HCT116 (cell line): ENCODE measurements at regions not wholly inside any gene's neighbourhood (a gene's known extent, or its start where the extent isn't known, plus 50 kb on each side); places are given as distances from the start of the nearest gene placed in this dataset.

Experiments
- ATAC-seq: fragments of 200-7000 bp; cut with Tn5 transposase; 2 replicates; pipeline ENCODE4 v1.9.1; 2020; ENCODE audit warnings: mild to moderate bottlenecking, moderate library complexity
- BruUV-seq: library from RNA; stranded (reverse); fragments of 400-500 nt; replicated peaks from 2 replicates; lab custom pipeline; 2021; lab: Mats Ljungman, UMichigan
- CTCF ChIA-PET: fragments of 300-600 bp; sonication (Branson Sonifier 250); formaldehyde crosslinking; loops from one replicate; lab custom pipeline; 2021; ENCODE audit warnings: antibody characterized with exemption; lab: Charles Lee
- POLR2A ChIA-PET: fragments of 300-600, 350-600 bp; sonication (Branson Sonifier 250); formaldehyde crosslinking; loops from one replicate; lab custom pipeline; 2021; ENCODE audit warnings: antibody characterized with exemption; lab: Charles Lee
- RAD21 ChIA-PET, 2 experiments: fragments of 300-600 bp; sonication (Branson Sonifier 250); formaldehyde crosslinking; loops; one replicate each; lab custom pipeline; 2023; ENCODE audit warnings: low total read pairs in 2 of 2; ENCODE audit not compliant: uncharacterized antibody in 2 of 2, unreplicated experiment in 2 of 2, low non-redundant PET in 1 of 2; lab: Charles Lee
- DNase-seq: peaks from one replicate; pipeline ENCODE4 v3.0.0-alpha.2; 2010; ENCODE audit warnings: low read depth, low spot score
- H2AFZ ChIP-seq: fragments of 200-600 bp; shearing (Covaris generic), sonication (generic); 2 replicates; pipeline ENCODE4 v1.6.1; 2017; ENCODE audit warnings: low read depth, mixed run types, mixed read lengths, antibody characterized with exemption, low read length; ENCODE audit not compliant: poor library complexity, severe bottlenecking
- H3K27ac ChIP-seq: 2 replicates; pipeline ENCODE4 v1.5.1; 2012; ENCODE audit warnings: low read depth, low read length
- H3K27me3 ChIP-seq: fragments of 200-600 bp; sonication (generic); 2 replicates; pipeline ENCODE4 v1.6.1; 2016; ENCODE audit warnings: mixed run types, low read length, mixed read lengths; ENCODE audit not compliant: insufficient read depth
- H3K36me3 ChIP-seq, 2 experiments: fragments of 200-500 bp in 1 of 2; fragments of 200-600 bp in 1 of 2; sonication (Bioruptor generic) in 1 of 2; sonication (generic) in 1 of 2; 2 replicates each; pipeline versions ENCODE4 v1.5.1 to v1.6.1; 2014 to 2016; ENCODE audit warnings: low read length in 2 of 2, inconsistent platforms in 1 of 2, mixed read lengths in 1 of 2, mixed run types in 1 of 2; ENCODE audit not compliant: insufficient read depth in 2 of 2, control insufficient read depth in 1 of 2
- H3K4me1 ChIP-seq, 2 experiments: fragments of 200-600 bp in 1 of 2; sonication (generic) in 1 of 2; 2 replicates each; pipeline versions ENCODE4 v1.5.1 to v1.6.1; 2012 to 2017; ENCODE audit warnings: low read length in 2 of 2, inconsistent platforms in 1 of 2, mild to moderate bottlenecking in 1 of 2, mixed read lengths in 1 of 2, mixed run types in 1 of 2, moderate library complexity in 1 of 2; ENCODE audit not compliant: insufficient read depth in 2 of 2, control insufficient read depth in 1 of 2
- H3K4me2 ChIP-seq: fragments of 200-600 bp; sonication (generic); 2 replicates; pipeline ENCODE4 v1.6.1; 2017; ENCODE audit warnings: mixed run types, low read length, mixed read lengths
- H3K4me3 ChIP-seq, 2 experiments: fragments of 200-600 bp in 1 of 2; sonication (generic) in 1 of 2; replicated peaks in 1 of 2; 2 replicates each; pipeline ENCODE4 v1.5.1; 2011 to 2016; ENCODE audit warnings: low read length in 2 of 2, control low read depth in 1 of 2, low read depth in 1 of 2, mild to moderate bottlenecking in 1 of 2, mixed read lengths in 1 of 2, mixed run types in 1 of 2
- H3K79me2 ChIP-seq: fragments of 200-600 bp; sonication (generic); 2 replicates; pipeline ENCODE4 v1.6.1; 2017; ENCODE audit warnings: mild to moderate bottlenecking, mixed run types, low read length, moderate library complexity, mixed read lengths; ENCODE audit not compliant: insufficient read depth
- H3K9ac ChIP-seq: fragments of 200-600 bp; sonication (generic); 2 replicates; pipeline ENCODE4 v1.6.1; 2016; ENCODE audit warnings: low read length, mixed read lengths
- H3K9me2 ChIP-seq: fragments of 200-600 bp; sonication (generic), shearing (Covaris generic); 2 replicates; pipeline ENCODE4 v1.6.1; 2017; ENCODE audit warnings: mixed run types, mild to moderate bottlenecking, moderate library complexity; ENCODE audit not compliant: insufficient read depth
- H3K9me3 ChIP-seq, 2 experiments: fragments of 200-500 bp in 1 of 2; fragments of 200-600 bp in 1 of 2; sonication (Bioruptor generic) in 1 of 2; sonication (generic) in 1 of 2; 2 replicates each; pipeline ENCODE4 v1.6.1; 2014 to 2017; ENCODE audit warnings: low read length in 2 of 2, mixed read lengths in 2 of 2, inconsistent platforms in 1 of 2, low read depth in 1 of 2, mild to moderate bottlenecking in 1 of 2, mixed run types in 1 of 2, moderate library complexity in 1 of 2; ENCODE audit not compliant: control insufficient read depth in 1 of 2, insufficient read depth in 1 of 2
- H4K20me1 ChIP-seq: fragments of 200-600 bp; sonication (generic), shearing (Covaris generic); 2 replicates; pipeline ENCODE4 v1.6.1; 2017; ENCODE audit warnings: mixed run types, mild to moderate bottlenecking, moderate library complexity; ENCODE audit not compliant: insufficient read depth
- CBX3 ChIP-seq: IDR thresholded peaks from 2 replicates; pipeline ENCODE4 v1.6.1; 2012; ENCODE audit warnings: low read depth
- CEBPB ChIP-seq: IDR thresholded peaks from 2 replicates; pipeline ENCODE4 v1.6.1; 2012; ENCODE audit warnings: low read depth
- EGR1 ChIP-seq: IDR thresholded peaks from 2 replicates; pipeline ENCODE4 v1.6.1; 2012; ENCODE audit warnings: low read depth
- ELF1 ChIP-seq: IDR thresholded peaks from 2 replicates; pipeline ENCODE4 v1.6.1; 2012; ENCODE audit warnings: low read depth, borderline replicate concordance
- EZH2 ChIP-seq: fragments of 200-600 bp; sonication (generic); IDR thresholded peaks from 2 replicates; pipeline ENCODE4 v1.6.1; 2017; ENCODE audit warnings: antibody characterized with exemption, mixed run types
- EZH2phosphoT487 ChIP-seq: fragments of 200-600 bp; IDR thresholded peaks from 2 replicates; pipeline ENCODE4 v1.6.1; 2018; ENCODE audit warnings: antibody characterized with exemption, borderline replicate concordance
- JUND ChIP-seq: IDR thresholded peaks from 2 replicates; pipeline ENCODE4 v1.6.1; 2012
- RAD21 ChIP-seq: IDR thresholded peaks from 2 replicates; pipeline ENCODE4 v1.6.1; 2012; ENCODE audit warnings: low read depth, mild to moderate bottlenecking
- SIN3A ChIP-seq: IDR thresholded peaks from 2 replicates; pipeline ENCODE4 v1.6.1; 2012; ENCODE audit warnings: low read depth
- SP1 ChIP-seq: IDR thresholded peaks from 2 replicates; pipeline ENCODE4 v1.6.1; 2012; ENCODE audit warnings: low read depth
- ZFX ChIP-seq: fragments of 450-650 bp; IDR thresholded peaks from 2 replicates; pipeline ENCODE4 v1.6.1; 2017
- intact Hi-C: fragments of 100-400 bp; cut with micrococcal nuclease; formaldehyde crosslinking; loops from 2 replicates; pipeline ENCODE4 v1.10.0; 2022
- TF ChIP-seq, protein P1 (sequence below): IDR thresholded peaks from 2 replicates; pipeline ENCODE4 v1.6.1; 2012
- TF ChIP-seq, protein P2 (sequence below), 3 experiments: fragments of 200-600 bp in 1 of 3; sonication (generic) in 1 of 3; IDR thresholded peaks in 2 of 3; conservative IDR thresholded peaks in 1 of 3; 2 replicates each; pipeline ENCODE4 v1.5.1; 2012 to 2017; ENCODE audit warnings: low read depth in 2 of 3, low read length in 2 of 3, antibody characterized with exemption in 1 of 3, borderline replicate concordance in 1 of 3, control low read depth in 1 of 3, mild to moderate bottlenecking in 1 of 3, mixed read lengths in 1 of 3, mixed run types in 1 of 3, moderate library complexity in 1 of 3; ENCODE audit not compliant: insufficient read depth in 1 of 3

DNA sequence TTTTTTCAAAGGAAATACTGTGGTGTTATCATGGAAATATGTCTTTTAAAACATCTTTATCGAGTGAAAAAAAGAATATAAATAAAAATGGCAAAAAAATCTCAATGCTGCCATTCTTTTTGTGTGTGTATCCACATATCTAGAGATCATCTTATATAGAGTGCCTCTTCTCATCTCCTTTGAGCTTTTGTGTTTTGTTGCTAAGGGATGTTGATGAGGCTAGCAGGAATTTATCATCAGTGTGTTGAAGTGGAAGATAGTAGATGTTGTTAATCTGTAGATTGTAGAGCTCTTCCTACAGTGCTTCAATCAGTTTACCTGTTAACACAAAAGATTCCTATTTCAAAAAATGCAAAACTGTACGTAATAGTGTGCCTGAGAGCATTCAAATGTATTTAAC, 1738.0 kb upstream of the SEL1L start:
- Histone ChIP-seq H3K9me2 (no peaks in the 10 kb centered on the region), H3K4me2 (no peak overlapping the region), H4K20me1 (no peaks in the 10 kb centered on the region), H3K4me1 (no peaks in the 10 kb centered on the region), H3K79me2 (no peaks in the 10 kb centered on the region), H3K27me3 (no peaks in the 10 kb centered on the region), H3K4me3 (no peak overlapping the region), H2AFZ (no peak overlapping the region), H3K27ac (no peak overlapping the region), H3K9me3 (peaks cover 8 to 21% of the 10 kb centered on the region in 2 experiments; a peak in 3 of 4 replicates), H3K36me3 (no peaks in the 10 kb centered on the region), H3K9ac (no peak overlapping the region)
- CTCF ChIA-PET = no interaction called here
- DNase-seq (no peak), ATAC-seq (no peak)
- BruUV-seq = no TSS peak
- no peak for TF ChIP-seq CBX3
- POLR2A ChIA-PET = no interaction called here
- RAD21 ChIA-PET = no interaction called here
- intact Hi-C loops = no loop called here

DNA sequence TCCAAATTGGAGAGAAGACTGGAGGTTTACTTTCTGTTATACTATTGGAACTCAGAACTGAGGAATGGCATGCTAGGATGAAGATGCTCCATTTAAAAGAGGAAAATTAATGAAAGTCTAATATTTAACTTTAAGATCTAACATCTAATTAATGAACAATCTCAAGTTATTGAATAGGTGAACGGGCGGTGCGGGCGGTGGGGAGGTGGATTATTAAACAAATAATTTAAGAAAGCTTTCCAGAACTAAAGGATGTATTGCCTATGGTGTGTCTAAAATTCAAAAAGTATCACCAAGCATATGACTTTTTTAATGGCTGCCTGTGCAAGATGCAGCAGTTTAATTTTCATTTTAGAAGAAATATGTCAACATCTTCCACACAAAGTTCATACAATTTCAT, 1747.1 kb upstream of the SEL1L start:
- Histone ChIP-seq H3K4me3 (no peak overlapping the region), H3K27me3 (no peaks in the 10 kb centered on the region), H3K36me3 (no peaks in the 10 kb centered on the region), H3K4me1 (no peaks in the 10 kb centered on the region), H3K27ac (no peak overlapping the region), H3K4me2 (no peak overlapping the region), H3K9ac (no peak overlapping the region), H4K20me1 (no peaks in the 10 kb centered on the region; the same call in 1 of the 2 replicates), H3K9me3 (peaks cover 8 to 15% of the 10 kb centered on the region in 2 experiments; a peak in 3 of 4 replicates), H3K79me2 (no peaks in the 10 kb centered on the region), H2AFZ (no peak overlapping the region), H3K9me2 (no peaks in the 10 kb centered on the region)
- CTCF ChIA-PET = no interaction called here
- DNase-seq (no peak), ATAC-seq (no peak)
- POLR2A ChIA-PET = no interaction called here
- RAD21 ChIA-PET = no interaction called here
- no TSS peak for BruUV-seq
- intact Hi-C loops = no loop called here
- no peak for TF ChIP-seq CEBPB
- no peak for TF ChIP-seq SP1
- TF ChIP-seq CBX3 = no peak
- TF ChIP-seq EZH2 = no peak
- TF ChIP-seq, protein P1, sequence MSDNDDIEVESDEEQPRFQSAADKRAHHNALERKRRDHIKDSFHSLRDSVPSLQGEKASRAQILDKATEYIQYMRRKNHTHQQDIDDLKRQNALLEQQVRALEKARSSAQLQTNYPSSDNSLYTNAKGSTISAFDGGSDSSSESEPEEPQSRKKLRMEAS = no peak
- no peak for TF ChIP-seq ELF1
- TF ChIP-seq RAD21 = no peak
- no peak for TF ChIP-seq EGR1
- TF ChIP-seq EZH2phosphoT487 = no peak
- TF ChIP-seq SIN3A = no peak
- no peak for TF ChIP-seq ZFX
- TF ChIP-seq JUND = no peak
- TF ChIP-seq, protein P2, sequence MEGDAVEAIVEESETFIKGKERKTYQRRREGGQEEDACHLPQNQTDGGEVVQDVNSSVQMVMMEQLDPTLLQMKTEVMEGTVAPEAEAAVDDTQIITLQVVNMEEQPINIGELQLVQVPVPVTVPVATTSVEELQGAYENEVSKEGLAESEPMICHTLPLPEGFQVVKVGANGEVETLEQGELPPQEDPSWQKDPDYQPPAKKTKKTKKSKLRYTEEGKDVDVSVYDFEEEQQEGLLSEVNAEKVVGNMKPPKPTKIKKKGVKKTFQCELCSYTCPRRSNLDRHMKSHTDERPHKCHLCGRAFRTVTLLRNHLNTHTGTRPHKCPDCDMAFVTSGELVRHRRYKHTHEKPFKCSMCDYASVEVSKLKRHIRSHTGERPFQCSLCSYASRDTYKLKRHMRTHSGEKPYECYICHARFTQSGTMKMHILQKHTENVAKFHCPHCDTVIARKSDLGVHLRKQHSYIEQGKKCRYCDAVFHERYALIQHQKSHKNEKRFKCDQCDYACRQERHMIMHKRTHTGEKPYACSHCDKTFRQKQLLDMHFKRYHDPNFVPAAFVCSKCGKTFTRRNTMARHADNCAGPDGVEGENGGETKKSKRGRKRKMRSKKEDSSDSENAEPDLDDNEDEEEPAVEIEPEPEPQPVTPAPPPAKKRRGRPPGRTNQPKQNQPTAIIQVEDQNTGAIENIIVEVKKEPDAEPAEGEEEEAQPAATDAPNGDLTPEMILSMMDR (IDR thresholded peaks at IDR 0.05 in 2 of 3, conservative IDR thresholded peaks at IDR 0.05 in 1 of 3; ENCODE audit: borderline replicate concordance in 1 of 3, insufficient read depth in 1 of 3, low read depth in 2 of 3, low read length in 2 of 3) = no peak
